Pancreas (tissue), 10 donors: ENCODE measurements at regions not wholly inside any gene's neighbourhood (a gene's known extent, or its start where the extent isn't known, plus 50 kb on each side); places are given as distances from the start of the nearest gene placed in this dataset.
"Not testable (repeated sequence)": the region's sequence is repeated elsewhere in the genome, so short reads cannot be mapped to it uniquely, and the experiment has no call there.

Source experiments
- ATAC-seq, 4 donors: fragments of 200-7000 bp; cut with Tn5 transposase; one replicate each; pipeline versions ENCODE4 v1.8.0 to v1.9.1; 2020; ENCODE audit warnings: mild to moderate bottlenecking in 4 of 4, moderate library complexity in 4 of 4
- DNase-seq, 6 donors: peaks; one replicate each; pipeline ENCODE4 v3.0.0-alpha.2; 2020
- FAIRE-seq: peaks from 2 replicates; lab custom pipeline; 2012; peaks lifted over from hg19 to GRCh38; lab: Jason Lieb, UNC
- H3K27ac ChIP-seq, 4 donors: fragments of 200-600 bp; sonication (generic); 1 replicate in 3 of 4; 2 replicates in 1 of 4; pipeline versions ENCODE4 v1.5.0 to v1.8.0; 2020
- H3K27me3 ChIP-seq, 4 donors: fragments of 200-600 bp; one replicate each; pipeline ENCODE4 v1.8.0; 2021
- H3K36me3 ChIP-seq, 3 donors: fragments of 200-600 bp; sonication (generic) in 1 of 3; one replicate each; pipeline versions ENCODE4 v1.5.0 to v1.8.0; 2020 to 2021
- H3K4me1 ChIP-seq, 3 donors: fragments of 200-600 bp; one replicate each; pipeline ENCODE4 v1.8.0; 2021
- H3K4me3 ChIP-seq, 4 donors: fragments of 200-600 bp; sonication (generic) in 2 of 4; one replicate each; pipeline versions ENCODE4 v1.5.0 to v1.8.0; 2020 to 2021
- H3K9me3 ChIP-seq, 4 donors: fragments of 200-600 bp; one replicate each; pipeline ENCODE4 v1.8.0; 2021
- CTCF ChIP-seq, 4 donors: fragments of 200-600 bp; sonication (generic) in 3 of 4; IDR thresholded peaks; one replicate each; pipeline versions ENCODE4 v1.5.0 to v1.8.0; 2021; ENCODE audit warnings: antibody characterized with exemption in 4 of 4
- WGBS, 2 donors: extraction: QIAGEN DNeasy Blood & Tissue Kit; methylation state at CpG; one replicate each; pipeline ENCODE4 v1.1.7; 2013; 5-methylcytosine and 5-hydroxymethylcytosine counted together
- intact Hi-C, 3 donors: fragments of 100-400 bp; cut with DNase I; formaldehyde crosslinking; loops; one replicate each; pipeline versions ENCODE4 v1.11.1 to v1.14.2; 2022
- donor health status: healthy with polysubstance abuse.
- donor health status: DM: no; HTN: no; CAD: no; lungs with moderate emphysema.
- donor health status: DM: no; HTN: no; CAD: no.
- donor health status: control.
- donor health status: control.
- donor health status: Bipolar disorder and iron deficiency.
- donor health status: DM: yes; HTN: yes; CAD: no.
- donor health status: DM: no; HTN: no; CAD: no.
- donor health status: DM: no; HTN: no; CAD: no.
- donor health status: DM: yes; HTN: yes; CAD: no.

DNA sequence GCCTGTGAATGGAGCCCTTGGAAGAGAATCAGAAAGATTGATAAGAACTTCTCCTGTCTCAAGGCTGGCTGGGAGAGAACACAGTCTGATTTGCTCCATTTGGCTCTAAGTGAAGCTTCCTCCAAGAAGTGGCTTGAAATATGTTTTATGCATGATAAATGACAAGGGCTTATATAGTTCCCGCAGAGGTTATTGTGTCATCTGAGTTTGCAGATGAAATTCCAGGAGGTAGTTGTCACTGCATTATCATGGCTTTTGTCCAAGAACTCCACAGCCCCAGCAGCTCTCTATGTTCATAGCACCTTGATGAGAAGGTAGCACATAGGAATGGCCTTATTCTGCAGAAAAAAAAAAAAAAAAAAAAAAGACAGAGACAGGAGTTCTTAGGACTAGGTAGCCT is 108.5 kb downstream of the DACT1 start:
- ATAC-seq: peak; percentile 55 to 74 (median 59)
- Histone ChIP-seq H3K27ac (peak overlapping the region in 3 of 4 donors; percentile 8 to 41 (median 27)), H3K4me3 (no peak overlapping the region), H3K9me3 (no peaks in the 10 kb centered on the region), H3K4me1 (peaks cover 0 to 23% (median 0%) of the 10 kb centered on the region in 3 donors), H3K27me3 (no peaks in the 10 kb centered on the region), H3K36me3 (no peaks in the 10 kb centered on the region)
- WGBS, 2 donors: 10 to 31% methylated on average over 1 of the region's 1 CpG
- TF ChIP-seq CTCF (IDR thresholded peaks at IDR 0.05): no peak
- no peak for FAIRE-seq
- intact Hi-C loops: no loop called here
- DNase-seq: peak in 1 of 6 donors; percentile 17

DNA sequence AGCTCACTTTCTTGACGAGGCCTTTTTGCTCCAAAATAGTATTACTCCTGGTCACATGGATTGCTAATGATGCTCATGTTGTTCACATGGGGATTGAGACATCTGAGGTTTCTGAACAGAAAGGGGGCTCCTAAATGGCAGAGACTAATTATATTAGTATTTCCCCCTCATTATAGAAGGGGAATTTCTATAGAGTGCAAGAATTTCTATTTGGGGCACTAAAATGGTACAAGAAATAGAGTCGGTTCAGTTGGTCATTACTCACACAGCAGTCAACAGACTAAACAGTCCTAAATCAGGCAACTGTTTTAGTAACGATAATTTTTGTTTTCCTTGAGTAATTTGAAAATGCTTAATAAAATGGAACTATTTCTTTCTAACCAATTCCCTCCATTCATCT is 108.9 kb downstream of the DACT1 start:
- peak in 1 of 4 donors; percentile 8 for ATAC-seq
- Histone ChIP-seq H3K9me3 (no peaks in the 10 kb centered on the region), H3K4me3 (no peak overlapping the region), H3K27me3 (no peaks in the 10 kb centered on the region), H3K27ac (peak overlapping the region in 3 of 4 donors; percentile 8 to 30 (median 8)), H3K4me1 (peaks cover 0 to 23% (median 0%) of the 10 kb centered on the region in 3 donors), H3K36me3 (no peaks in the 10 kb centered on the region)
- WGBS, 2 donors: 70% methylated on average over 3 of the region's 3 CpGs
- FAIRE-seq: no peak
- no peak for DNase-seq
- no peak for TF ChIP-seq CTCF (IDR thresholded peaks at IDR 0.05)
- intact Hi-C loops: no loop called here

GRCh38 chr14:58747181-58747580 is 109.4 kb downstream of the DACT1 start:
- Histone ChIP-seq H3K4me1 (peaks cover 0 to 25% (median 3%) of the 10 kb centered on the region in 3 donors), H3K27me3 (no peaks in the 10 kb centered on the region), H3K9me3 (no peaks in the 10 kb centered on the region), H3K4me3 (no peak overlapping the region), H3K36me3 (no peaks in the 10 kb centered on the region), H3K27ac (peak overlapping the region in 2 of 4 donors; percentile 8 to 30)
- 67 to 76% methylated on average over 7 of the region's 7 CpGs for WGBS, 2 donors
- FAIRE-seq (no peak), DNase-seq (peak in 4 of 6 donors; percentile 6 to 60 (median 30)), ATAC-seq (peak in 3 of 4 donors; percentile 47 to 71 (median 59))
- TF ChIP-seq CTCF (IDR thresholded peaks at IDR 0.05): no peak
- intact Hi-C loops: no loop called here

DNA sequence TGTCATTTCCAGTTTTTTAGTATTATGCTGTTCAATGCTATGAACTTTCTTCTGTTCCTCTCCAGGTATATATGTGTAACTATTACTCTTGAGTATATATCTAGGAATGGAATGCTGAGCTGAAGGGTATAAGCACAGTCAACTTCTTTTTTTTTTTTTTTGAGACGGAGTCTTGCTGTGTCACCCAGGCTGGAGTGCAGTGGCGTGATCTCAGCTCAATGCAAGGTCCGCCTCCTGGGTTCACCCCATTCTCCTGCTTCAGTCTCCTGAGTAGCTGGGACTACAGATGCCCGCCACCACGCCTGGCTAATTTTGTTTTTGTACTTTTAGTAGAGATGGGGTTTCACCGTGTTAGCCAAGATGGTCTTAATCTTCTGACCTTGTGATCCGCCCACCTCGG is 110.5 kb downstream of the DACT1 start:
- DNase-seq, H3K27ac ChIP-seq, FAIRE-seq, H3K4me3 ChIP-seq, H3K9me3 ChIP-seq, H3K36me3 ChIP-seq, H3K27me3 ChIP-seq, intact Hi-C loops, ATAC-seq: not testable (repeated sequence)
- WGBS, 2 donors: 90 to 95% methylated on average over 8 of the region's 8 CpGs
- peaks cover 2 to 34% (median 10%) of the 10 kb centered on the region in 3 donors for H3K4me1 ChIP-seq

GRCh38 chr14:58749066-58749669 is 111.4 kb downstream of the DACT1 start:
- Histone ChIP-seq H3K27ac (peak overlapping the region in 2 of 4 donors; percentile 40 to 55), H3K9me3 (no peaks in the 10 kb centered on the region), H3K36me3 (no peaks in the 10 kb centered on the region), H3K27me3 (no peaks in the 10 kb centered on the region), H3K4me1 (peaks cover 2 to 35% (median 12%) of the 10 kb centered on the region in 3 donors), H3K4me3 (no peak overlapping the region)
- ATAC-seq: peak in 3 of 4 donors; percentile 44 to 57 (median 51)
- FAIRE-seq: no peak
- 56 to 62% methylated on average over 5 of the region's 5 CpGs for WGBS, 2 donors
- DNase-seq: peak in 1 of 6 donors; percentile 21
- intact Hi-C loops: no loop called here
- no peak for TF ChIP-seq CTCF (IDR thresholded peaks at IDR 0.05)
